ENCODE measurements at regions not wholly inside any gene's neighbourhood (a gene's known extent, or its start where the extent isn't known, plus 50 kb on each side); places are given as distances from the start of the nearest gene placed in this dataset.
"Not testable (repeated sequence)": the region's sequence is repeated elsewhere in the genome, so short reads cannot be mapped to it uniquely, and the experiment has no call there.

- no peak for ATAC-seq (ENCODE audit: poor library complexity)
- Mint-ChIP-seq H3K36me3 (ENCODE audit: low read depth) (no peaks in the 10 kb centered on the region), H3K27me3 (peaks cover 42% of the 10 kb centered on the region), H3K9me3 (no peaks in the 10 kb centered on the region), H3K27ac (no peak overlapping the region), H3K4me1 (ENCODE audit: low read depth) (no peaks in the 10 kb centered on the region), H3K4me3 (no peak overlapping the region)
- TF ChIP-seq CTCF (IDR thresholded peaks at IDR 0.05) = no peak
- intact Hi-C loops (cut with DNase I, micrococcal nuclease) = no loop called here
- no peak for DNase-seq
- Histone ChIP-seq H3K27ac (ENCODE audit: low read depth in 1 of 2, low read length in 2 of 2) (no peak overlapping the region), H3K4me1 (ENCODE audit: insufficient read depth, low read length) (no peaks in the 10 kb centered on the region), H3K36me3 (ENCODE audit: insufficient read depth, low read length) (no peaks in the 10 kb centered on the region), H3K4me3 (ENCODE audit: low read length) (no peak overlapping the region), H3K27me3 (ENCODE audit: control insufficient read depth in 1 of 2, insufficient read depth in 2 of 2, low read length in 2 of 2) (peaks cover 3 to 4% of the 10 kb centered on the region in 2 experiments), H3K9me3 (ENCODE audit: control insufficient read depth in 1 of 2, insufficient read depth in 1 of 2, low read length in 2 of 2) (no peaks in the 10 kb centered on the region)
- CTCF ChIA-PET = no interaction called here
- POLR2A ChIA-PET = no interaction called here
Observed at GRCh38 chr7:8363407-8364015, 69.9 kb upstream of the NXPH1 start.

GRCh38 chr7:8365499-8366110, 67.8 kb upstream of the NXPH1 start:
- Mint-ChIP-seq H3K27ac (no peak overlapping the region), H3K4me1 (ENCODE audit: low read depth) (no peaks in the 10 kb centered on the region), H3K9me3 (no peaks in the 10 kb centered on the region), H3K36me3 (ENCODE audit: low read depth) (no peaks in the 10 kb centered on the region), H3K27me3 (peaks cover 38% of the 10 kb centered on the region), H3K4me3 (no peak overlapping the region)
- DNase-seq (no peak), ATAC-seq (ENCODE audit: poor library complexity) (no peak)
- no peak overlapping the region for H3K27ac ChIP-seq (ENCODE audit: low read depth in 1 of 2, low read length in 2 of 2)
- H3K36me3 ChIP-seq (ENCODE audit: insufficient read depth, low read length) = no peaks in the 10 kb centered on the region
- ChIA-PET POLR2A (no interaction called here), CTCF (no interaction called here)
- no peaks in the 10 kb centered on the region for H3K9me3 ChIP-seq (ENCODE audit: control insufficient read depth in 1 of 2, insufficient read depth in 1 of 2, low read length in 2 of 2)
- no peak overlapping the region for H3K4me3 ChIP-seq (ENCODE audit: low read length)
- H3K27me3 ChIP-seq (ENCODE audit: control insufficient read depth in 1 of 2, insufficient read depth in 2 of 2, low read length in 2 of 2) = peaks cover 0 to 3% of the 10 kb centered on the region in 2 experiments
- H3K4me1 ChIP-seq (ENCODE audit: insufficient read depth, low read length) = no peaks in the 10 kb centered on the region
- TF ChIP-seq CTCF (IDR thresholded peaks at IDR 0.05) = no peak
- intact Hi-C loops (cut with DNase I, micrococcal nuclease) = no loop called here

- H3K27me3 Mint-ChIP-seq = peaks cover 42% of the 10 kb centered on the region
- H3K4me3 Mint-ChIP-seq; CTCF ChIA-PET; H3K36me3 ChIP-seq (ENCODE audit: insufficient read depth, low read length); H3K9me3 ChIP-seq (ENCODE audit: control insufficient read depth in 1 of 2, insufficient read depth in 1 of 2, low read length in 2 of 2); H3K4me1 Mint-ChIP-seq (ENCODE audit: low read depth); DNase-seq; H3K27ac ChIP-seq (ENCODE audit: low read depth in 1 of 2, low read length in 2 of 2); H3K27ac Mint-ChIP-seq; POLR2A ChIA-PET; ATAC-seq (ENCODE audit: poor library complexity); H3K9me3 Mint-ChIP-seq; H3K4me3 ChIP-seq (ENCODE audit: low read length); H3K36me3 Mint-ChIP-seq (ENCODE audit: low read depth); H3K27me3 ChIP-seq (ENCODE audit: control insufficient read depth in 1 of 2, insufficient read depth in 2 of 2, low read length in 2 of 2); H3K4me1 ChIP-seq (ENCODE audit: insufficient read depth, low read length); intact Hi-C loops (cut with DNase I, micrococcal nuclease): not testable (repeated sequence)
Observed at GRCh38 chr7:8368007-8368406, 65.4 kb upstream of the NXPH1 start.

GRCh38 chr7:8371742-8372141, 61.7 kb upstream of the NXPH1 start:
- Histone ChIP-seq H3K9me3 (ENCODE audit: control insufficient read depth in 1 of 2, insufficient read depth in 1 of 2, low read length in 2 of 2) (peaks cover 0 to 4% of the 10 kb centered on the region in 2 experiments), H3K36me3 (ENCODE audit: insufficient read depth, low read length) (no peaks in the 10 kb centered on the region), H3K4me1 (ENCODE audit: insufficient read depth, low read length) (no peaks in the 10 kb centered on the region), H3K27ac (ENCODE audit: low read depth in 1 of 2, low read length in 2 of 2) (no peak overlapping the region), H3K27me3 (ENCODE audit: control insufficient read depth in 1 of 2, insufficient read depth in 2 of 2, low read length in 2 of 2) (peaks cover 3 to 7% of the 10 kb centered on the region in 2 experiments), H3K4me3 (ENCODE audit: low read length) (no peak overlapping the region)
- POLR2A ChIA-PET = no interaction called here
- CTCF ChIA-PET = no interaction called here
- no peak overlapping the region for H3K4me3 Mint-ChIP-seq
- no peaks in the 10 kb centered on the region for H3K4me1 Mint-ChIP-seq (ENCODE audit: low read depth)
- H3K27me3 Mint-ChIP-seq = peaks cover 44% of the 10 kb centered on the region
- no peak for TF ChIP-seq CTCF (IDR thresholded peaks at IDR 0.05)
- H3K9me3 Mint-ChIP-seq = no peaks in the 10 kb centered on the region
- no peak overlapping the region for H3K27ac Mint-ChIP-seq
- intact Hi-C loops (cut with DNase I, micrococcal nuclease) = no loop called here
- ATAC-seq (ENCODE audit: poor library complexity) (no peak), DNase-seq (no peak)
- H3K36me3 Mint-ChIP-seq (ENCODE audit: low read depth) = no peaks in the 10 kb centered on the region

All from CD4-positive, alpha-beta T cell (primary cell).